DMS 273 treated with DMSO at 0.1 percent for 48 hours (cell line): ENCODE measurements at regions not wholly inside any gene's neighbourhood (a gene's known extent, or its start where the extent isn't known, plus 50 kb on each side); places are given as distances from the start of the nearest gene placed in this dataset.

Experiments used
- DNase-seq: peaks from one replicate; lab custom pipeline; 2025; lab: John Stamatoyannopoulos, UW

DNA sequence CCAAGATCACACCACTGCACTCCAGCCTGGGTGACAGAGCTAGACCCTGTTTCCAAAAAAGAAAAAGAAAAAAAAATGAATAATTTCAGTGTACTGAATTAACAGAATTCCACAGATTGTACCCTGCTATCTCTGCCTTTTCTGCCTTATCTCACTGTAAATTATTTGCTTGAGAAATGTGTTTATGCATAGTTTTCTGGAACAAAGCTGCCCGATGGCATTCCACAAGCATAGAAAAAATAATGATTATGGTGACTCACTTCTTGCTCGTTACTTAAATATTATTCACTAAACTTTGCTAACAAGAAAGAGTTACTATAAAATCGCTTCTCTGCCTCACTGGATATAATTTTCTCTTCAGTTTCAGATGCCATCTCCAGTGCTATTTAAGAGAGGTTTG lies 88.7 kb upstream of the FAM169A start:
- no peak for DNase-seq

DNA sequence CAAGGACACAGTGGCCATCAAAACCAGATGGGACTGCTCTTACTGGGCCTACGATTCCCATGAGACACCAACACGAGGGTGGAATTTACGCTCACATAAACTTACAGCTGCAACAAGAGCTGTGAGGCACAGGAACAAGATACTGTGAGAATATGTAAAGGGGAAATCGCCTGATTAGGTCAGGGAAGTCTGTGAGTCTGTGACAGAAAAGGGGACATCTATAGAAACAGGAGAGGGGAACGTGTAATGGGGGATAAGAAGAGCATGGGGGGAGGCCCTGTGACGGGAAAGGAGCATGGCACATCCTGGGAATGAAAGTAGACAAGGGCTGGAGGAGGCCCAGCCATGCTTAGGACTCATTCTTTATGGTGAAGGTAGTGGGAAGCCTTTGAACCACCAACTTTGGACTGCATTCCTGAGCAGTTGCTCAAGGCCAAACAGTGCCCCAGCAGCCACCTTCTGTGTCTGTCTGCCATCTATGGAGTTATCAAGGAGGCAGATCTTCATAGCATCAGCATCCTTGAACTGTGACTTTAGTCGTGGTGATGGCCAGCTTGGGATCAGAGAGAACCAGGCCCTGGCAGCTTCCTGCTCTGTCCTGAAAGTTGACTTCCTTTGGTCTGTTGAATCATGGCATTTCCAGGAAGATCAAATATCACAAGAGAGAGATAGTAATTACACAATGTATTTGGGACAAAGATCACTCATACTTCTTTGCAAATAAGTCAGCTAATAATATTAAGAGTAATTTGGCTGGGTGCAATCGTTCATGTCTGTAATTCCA lies 87.9 kb upstream of the FAM169A start:
- no peak for DNase-seq

DNA sequence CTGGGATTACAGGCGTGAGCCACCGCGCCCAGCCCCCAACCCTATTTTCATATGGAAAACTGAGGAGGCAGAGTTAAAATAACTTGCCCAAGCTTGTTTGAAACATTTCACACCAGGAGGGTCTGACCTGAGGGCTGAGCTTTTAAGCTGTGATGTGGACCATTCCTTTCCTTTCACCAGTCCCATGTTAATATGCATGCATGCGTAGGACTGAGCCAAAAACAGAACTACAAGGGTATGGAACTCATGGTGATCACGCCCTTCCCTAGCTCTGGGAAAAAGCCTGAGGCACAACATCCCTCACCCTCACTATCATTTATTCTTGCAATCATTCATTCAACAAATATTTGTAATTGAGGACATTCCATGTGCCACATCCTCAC lies 87.4 kb upstream of the FAM169A start:
- no peak for DNase-seq

DNA sequence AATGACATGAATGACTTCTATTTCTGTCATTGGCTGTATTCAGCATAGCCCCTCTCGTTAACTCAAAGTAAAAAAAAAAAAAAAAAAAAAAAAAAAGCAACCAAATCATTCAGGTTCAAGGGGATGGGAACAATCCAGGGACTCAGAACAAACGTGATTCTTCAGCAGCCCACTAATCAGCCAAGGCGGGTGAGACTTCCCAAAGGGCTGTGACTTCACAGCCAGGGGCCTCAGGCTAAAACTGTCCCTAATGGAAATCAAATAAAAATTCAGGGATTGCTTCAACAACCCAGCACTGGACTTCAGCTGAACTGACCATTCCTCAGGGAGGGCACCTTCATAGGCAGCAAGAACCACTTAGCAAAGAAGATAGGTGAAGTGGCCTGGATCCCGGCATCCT lies 86.2 kb upstream of the FAM169A start:
- DNase-seq: no peak

DNA sequence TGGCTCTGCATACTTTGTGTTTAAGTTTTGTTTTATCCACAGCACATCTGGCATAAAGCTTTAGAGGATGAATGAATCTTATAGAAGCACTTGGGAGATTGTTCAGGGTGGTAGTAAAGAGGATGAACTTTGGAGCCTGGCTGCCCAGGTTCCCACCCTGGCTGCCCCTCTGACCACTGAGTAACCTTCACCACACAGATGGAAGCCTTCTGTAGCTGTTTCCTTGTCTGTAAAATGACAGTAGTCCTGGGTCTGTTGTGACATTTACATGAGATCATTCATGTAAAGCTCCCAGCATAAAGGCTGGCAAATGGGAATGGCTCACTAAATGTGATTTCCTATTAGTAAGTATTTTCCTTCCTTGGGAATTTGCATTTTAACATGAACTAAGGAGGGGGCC lies 85.7 kb upstream of the FAM169A start:
- no peak for DNase-seq

DNA sequence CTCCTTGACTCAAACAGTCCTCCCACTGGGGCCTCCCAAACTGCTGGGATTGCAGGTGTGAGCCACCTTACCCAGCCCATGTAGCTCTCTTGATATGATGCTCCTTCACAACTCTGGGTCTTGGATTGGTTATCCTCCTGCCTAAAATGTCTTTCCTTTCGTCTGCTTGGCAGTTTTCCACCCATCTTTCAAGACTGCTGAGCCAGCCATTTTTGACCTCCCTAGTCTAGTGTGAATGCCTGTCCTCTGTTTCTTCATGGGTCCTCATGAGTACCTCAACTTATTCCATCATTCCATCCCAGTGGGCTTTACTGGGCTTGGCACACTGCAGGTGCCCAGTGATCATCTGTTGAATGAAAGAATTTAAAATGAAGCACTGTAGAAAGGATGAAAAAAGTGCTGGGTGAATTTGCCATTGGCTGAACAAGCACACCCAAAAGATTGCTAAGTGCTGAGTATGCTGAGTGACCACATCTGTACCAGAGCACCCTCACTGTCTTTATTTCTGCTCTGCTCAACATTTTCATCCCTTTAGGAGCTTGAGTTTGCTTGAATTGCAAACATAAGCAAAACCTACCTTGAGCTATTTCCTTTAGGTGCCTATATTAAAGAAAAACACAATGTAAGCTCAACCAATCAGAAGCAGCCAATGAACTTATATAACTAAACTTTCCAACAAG lies 84.8 kb upstream of the FAM169A start:
- no peak for DNase-seq

DNA sequence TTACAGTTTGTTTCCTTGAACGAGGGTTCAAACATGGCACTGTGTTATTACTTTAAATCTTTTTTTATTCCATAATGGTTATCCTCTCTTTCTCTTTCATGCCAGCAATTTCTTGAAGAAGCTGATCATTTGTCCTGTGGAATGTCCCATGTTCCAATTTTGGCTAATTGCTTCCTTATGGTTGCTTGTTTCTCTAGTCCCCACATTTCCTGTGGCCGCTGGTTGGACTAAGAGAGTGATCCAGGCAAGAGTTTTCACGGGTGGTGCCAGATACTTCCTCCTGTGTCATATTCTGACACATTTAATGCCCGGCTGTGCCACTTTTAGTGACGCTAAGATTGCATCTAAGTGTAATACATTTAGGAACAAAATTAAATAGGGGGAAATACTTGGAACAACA lies 83.8 kb upstream of the FAM169A start:
- DNase-seq: no peak

DNA sequence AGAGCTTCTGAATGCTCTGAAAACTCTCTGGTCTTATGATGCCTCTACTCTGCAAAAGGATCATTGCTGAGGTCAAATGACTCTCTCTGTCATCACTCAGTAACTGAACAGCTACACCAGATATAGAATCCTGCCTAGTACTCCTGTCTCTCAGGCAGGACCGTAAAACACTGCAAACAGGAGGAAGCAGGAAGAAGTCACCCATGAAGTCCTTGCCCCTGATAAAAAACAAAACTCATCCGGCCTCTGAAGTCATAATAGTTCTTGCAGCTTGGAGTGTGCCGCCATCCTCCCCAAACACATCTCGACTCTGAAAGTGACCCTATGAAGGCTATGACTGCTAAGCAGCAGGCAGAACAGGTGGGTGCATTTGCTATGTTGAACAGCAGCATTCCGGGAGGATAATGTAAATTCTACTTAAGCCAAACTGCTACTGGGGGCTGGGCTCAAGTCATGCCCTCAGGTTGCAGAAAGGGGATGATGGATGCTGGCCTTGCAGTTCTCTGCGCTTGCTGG lies 81.9 kb upstream of the FAM169A start:
- no peak for DNase-seq

DNA sequence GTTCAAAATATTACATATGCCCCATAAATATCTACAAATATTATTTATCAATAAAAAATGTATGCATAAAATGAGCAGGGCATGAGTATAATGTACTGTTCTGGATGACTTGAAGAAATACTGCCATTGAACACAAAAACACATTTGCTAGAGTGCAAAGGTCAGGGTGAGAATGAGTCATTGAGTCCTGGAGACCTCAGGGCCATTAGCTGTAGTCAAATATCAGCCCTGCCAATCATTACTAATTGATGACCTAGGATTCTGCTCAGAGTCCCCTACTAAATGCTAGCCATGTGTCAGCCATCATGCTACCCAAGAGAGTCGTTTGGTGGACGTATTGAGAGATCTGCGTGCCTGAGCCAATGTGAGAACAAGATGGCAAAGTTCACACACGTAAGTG lies 80.3 kb upstream of the FAM169A start:
- no peak for DNase-seq

DNA sequence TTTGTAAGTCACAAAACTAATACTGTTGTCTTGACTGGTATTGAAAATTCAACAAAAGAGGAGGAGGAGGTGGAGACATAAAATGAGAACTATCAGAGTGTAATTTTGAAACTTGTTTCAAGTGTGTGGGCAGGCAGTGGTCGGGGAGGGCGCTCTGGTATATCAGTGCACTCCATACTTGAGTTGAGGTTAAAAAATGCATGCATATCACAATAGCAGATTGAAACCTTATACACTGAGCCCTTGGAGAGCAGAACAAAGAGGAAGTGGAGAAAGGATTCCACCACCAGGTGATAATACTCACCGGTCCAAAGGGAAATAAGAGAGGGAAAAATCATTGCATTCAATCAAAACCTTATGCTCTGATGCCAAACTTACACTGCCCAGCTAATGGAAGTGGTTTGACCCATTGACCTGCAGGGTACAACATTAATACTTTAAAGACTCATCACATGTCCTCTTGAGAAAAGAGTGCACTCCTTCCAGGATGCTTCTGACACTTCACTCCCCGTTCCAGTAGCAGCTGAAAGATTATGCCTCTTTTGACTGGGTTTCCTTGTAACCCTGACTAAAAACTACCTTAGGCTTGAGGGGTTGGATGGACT lies 79.5 kb upstream of the FAM169A start:
- DNase-seq: no peak

DNA sequence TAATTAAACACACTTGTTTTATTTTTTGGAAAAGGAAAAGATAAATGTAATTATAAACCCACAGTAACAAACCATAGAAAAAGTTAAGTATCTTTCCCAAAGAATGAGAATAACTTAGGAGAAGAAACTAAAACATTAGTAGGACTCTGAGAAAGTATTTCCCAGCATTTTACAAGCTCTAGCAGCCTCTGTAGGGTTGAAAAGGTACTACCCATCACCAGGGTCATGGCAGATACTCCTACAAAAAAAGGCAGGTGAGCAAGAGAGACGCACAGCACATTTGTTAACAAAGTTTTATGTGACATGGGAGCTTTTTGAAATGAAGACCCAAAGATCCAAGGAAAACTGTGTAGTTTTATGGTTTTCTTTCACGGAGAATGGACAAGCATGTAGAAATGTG lies 77.7 kb upstream of the FAM169A start:
- no peak for DNase-seq

DNA sequence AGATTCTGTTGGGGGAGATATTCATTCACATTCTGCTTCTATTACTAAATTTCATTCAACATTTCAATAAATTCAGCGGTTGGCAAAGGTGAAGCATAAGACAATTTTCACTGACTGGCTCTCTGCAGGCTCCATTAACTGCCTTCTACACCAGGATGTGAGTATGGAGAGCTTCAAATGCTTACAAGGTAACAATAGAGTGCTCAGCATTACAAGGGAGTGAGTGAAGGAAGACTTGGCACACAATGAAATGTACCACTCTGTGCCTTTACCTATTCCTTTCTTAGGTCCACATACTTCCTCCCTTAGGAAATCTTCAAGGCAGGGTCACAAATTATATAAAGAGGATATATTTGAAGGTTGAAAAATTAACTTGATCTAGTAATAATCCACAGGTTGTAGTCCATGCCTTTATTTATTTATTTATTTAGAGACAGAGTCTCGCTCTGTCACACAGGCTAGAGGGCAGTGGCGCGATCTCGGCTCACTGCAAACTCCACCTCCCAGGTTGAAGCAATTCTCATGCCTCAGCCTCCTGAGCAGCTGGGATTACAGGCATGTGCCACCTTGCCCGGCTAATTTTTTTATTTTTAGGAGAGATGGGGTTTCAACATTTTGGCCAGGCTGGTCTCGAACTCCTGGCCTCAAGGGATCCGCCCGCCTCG lies 76.6 kb upstream of the FAM169A start:
- no peak for DNase-seq

DNA sequence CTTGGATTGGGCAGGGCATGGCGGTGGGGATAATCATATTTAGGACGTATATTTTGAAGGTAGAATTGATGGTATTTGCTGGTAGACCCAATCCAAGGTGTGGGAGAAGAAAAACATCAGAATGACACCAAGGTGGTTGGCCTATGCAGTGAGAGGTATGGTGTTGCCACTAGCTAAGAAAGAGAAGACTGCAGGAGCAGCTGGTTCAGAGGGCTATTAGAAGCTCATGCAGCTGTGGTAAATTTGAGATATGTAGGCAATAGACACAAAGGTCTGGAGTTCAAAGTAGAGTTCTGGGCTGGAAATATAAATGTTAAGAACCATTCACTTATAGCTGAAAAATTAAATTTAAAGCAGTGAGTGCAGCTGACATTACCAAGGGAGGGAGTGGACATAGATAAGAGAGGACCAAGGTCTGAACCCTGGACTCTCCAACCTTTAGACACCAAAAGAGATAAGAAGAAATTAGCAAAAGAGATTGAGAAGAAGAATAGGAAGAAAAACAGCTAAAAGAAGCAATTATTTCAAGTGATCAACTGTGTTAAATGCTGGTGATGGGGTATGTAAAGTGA lies 74.7 kb upstream of the FAM169A start:
- DNase-seq: no peak

DNA sequence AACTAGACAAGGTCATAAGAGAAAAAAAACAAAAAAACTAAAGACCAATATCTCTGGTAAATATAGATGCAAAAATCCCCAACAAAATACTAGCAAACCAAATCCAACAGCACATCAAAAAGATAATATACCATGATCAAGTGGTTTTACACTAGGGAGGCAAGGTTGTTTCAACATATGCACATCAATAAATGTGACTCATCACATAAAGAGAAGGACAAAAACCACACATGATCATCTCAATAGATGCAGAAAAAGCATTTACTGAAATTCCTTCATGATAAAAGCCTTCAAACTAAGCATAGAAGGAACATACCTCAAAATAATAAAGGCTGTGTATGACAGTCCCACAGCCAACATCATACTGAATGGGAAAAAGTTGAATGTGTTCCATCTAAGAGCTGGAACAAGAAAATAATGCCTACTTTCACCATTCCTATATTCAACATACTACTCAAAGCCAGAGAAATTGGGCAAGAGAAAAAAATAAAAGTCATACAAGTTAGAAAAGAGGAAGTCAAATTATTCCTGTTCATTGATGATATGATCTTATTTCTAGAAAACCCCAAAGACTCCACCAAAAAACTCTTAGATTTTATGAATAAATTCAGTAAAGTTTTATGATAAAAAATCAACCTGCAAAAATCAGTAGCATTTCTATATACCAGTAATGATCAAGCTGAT lies 72.2 kb upstream of the FAM169A start:
- no peak for DNase-seq

DNA sequence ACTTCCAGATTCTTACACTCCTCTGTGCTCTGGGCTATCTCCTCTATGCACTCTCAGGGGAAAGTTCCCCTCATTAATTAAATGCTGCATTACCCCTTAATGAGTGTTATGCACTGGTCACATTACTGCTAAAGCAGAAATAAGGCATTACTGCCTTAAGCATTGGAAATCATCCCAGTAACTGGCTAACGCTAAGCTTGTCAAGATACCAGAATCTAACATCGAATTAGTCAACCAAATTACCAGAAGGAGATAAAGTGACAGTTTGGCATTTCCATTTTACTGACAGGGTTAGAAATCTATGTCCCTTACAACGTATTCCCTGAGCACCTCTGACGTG lies 69.5 kb upstream of the FAM169A start:
- no peak for DNase-seq

DNA sequence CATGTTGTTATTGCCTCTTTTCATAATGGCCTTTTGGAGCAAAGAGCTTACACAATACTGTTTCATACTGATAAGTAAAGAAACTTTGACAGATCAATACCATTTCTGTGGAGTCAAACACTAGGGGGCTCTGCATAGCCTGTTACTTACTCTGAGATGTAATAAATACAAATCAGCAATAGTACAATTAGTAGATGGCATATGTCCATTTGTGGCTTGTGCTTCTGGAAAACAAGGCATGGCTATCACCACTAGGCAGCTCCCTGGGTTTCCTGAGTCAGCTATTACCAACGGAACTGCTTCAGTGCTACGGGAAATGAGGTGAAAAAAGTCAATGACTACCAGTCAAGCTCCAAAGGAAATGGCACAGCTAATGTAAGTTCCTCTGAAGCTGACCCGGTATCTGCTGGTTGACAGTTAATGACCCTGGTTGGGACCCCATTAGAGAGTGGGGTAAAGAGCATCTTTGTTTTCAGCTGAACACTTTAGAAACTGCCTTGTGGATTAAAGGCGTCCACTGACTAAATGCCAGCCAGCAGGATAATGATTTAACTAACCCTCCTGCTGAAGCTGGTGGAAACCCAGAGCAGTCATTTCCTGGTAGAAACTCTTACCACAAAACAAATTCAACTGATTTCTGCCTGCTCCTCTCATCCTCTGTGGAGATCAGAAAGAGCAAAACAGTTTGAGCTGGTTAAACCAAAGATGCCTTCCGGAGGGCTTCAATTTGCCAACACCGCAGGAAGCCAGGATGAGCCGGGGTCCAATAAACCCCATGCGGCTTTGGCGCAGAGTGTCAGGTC lies 69.0 kb upstream of the FAM169A start:
- DNase-seq: no peak

DNA sequence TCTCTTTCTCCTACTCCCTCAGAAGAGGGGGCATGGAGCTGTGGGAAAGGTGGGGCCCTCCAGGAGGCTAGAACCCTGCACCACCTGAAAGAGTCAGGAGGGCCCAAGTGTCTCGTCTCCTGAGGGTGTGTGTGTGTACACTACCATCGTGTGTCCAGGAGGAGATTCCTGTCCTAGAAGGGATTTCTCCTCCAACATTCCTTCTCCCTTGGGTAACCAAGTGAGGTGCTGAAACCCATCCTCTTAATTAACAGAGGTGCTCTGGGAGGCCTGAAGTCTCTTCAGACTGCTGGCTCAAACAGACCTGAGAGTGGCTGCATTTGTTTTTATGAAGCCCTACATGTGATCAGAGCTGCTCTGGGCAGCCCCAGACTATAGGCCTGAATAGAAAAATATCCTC lies 61.1 kb upstream of the FAM169A start:
- no peak for DNase-seq

DNA sequence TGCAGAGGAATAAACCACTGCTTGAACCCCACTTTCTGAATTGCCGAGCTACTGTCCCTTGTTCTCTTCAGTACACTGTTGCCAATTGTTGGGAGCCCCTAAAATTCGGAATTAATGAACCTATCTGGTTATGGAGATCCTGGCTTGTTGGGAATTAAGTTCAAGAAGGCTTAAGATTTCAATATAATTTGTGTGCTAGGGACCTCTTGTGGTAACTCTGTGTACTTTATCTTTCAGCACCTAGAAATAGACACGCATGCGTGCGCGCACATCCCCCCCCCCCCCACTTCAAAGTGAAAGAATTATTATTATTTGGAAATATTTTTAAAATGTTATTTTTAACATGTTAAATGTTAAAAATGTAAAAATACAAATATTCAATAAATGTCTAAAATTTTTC lies 53.3 kb upstream of the FAM169A start:
- peak; percentile 51 for DNase-seq

DNA sequence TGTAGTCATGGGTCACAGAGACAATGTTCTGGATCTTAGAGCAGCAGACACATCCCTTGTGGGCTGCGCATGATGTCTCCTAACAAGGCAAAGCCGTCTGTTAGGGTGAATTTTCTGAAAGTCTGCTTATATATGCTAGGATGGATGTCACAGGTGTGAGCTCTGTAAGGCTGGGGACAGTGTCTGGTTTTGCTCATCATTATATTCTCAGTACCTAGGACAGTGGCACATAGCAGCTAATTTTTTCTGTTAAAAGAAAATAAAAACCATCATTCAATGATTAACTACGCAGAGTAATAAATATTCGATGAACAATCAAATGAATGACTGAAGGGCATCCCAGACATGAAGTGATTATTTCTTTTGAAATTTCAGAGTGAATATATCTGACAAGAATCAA lies 52.9 kb upstream of the FAM169A start:
- DNase-seq: no peak

DNA sequence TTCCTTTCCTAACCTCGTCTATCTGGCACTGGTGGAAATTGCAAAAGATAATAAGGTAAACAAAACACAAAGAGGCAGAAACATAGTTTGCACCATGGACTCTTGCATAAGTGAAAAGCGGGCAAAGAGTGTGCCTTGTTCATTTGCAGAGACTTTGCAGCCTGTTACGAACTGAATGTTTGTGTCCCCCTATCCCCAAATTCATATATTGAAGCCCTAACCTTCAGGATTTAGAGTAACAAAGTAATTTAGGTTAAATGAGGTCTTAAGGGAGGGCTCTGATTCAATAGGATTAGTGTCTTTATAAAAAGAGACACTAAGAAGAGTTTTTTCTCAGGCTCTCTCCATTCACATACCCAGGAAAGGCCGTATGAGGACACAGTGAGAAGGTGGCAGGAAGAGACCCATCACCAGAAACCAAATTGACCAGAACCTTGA lies 52.1 kb upstream of the FAM169A start:
- no peak for DNase-seq
